OCI-LY7 (cell line): ENCODE measurements at regions not wholly inside any gene's neighbourhood (a gene's known extent, or its start where the extent isn't known, plus 50 kb on each side); places are given as distances from the start of the nearest gene placed in this dataset.

Source experiments
- EZH2phosphoT487 ChIP-seq: fragments of 200-600 bp; sonication (generic); IDR thresholded peaks from 2 replicates; pipeline ENCODE4 v1.6.1; 2018; ENCODE audit warnings: low read depth, borderline replicate concordance, mild to moderate bottlenecking, mixed run types, antibody characterized with exemption, low read length, moderate library complexity, mixed read lengths
- TF ChIP-seq, protein P1 (sequence below): fragments of 200-600 bp; sonication (generic); conservative IDR thresholded peaks from 2 replicates; pipeline ENCODE4 v1.5.1; 2014; ENCODE audit warnings: mild to moderate bottlenecking, antibody characterized with exemption, low read length, moderate library complexity, mixed read lengths

DNA sequence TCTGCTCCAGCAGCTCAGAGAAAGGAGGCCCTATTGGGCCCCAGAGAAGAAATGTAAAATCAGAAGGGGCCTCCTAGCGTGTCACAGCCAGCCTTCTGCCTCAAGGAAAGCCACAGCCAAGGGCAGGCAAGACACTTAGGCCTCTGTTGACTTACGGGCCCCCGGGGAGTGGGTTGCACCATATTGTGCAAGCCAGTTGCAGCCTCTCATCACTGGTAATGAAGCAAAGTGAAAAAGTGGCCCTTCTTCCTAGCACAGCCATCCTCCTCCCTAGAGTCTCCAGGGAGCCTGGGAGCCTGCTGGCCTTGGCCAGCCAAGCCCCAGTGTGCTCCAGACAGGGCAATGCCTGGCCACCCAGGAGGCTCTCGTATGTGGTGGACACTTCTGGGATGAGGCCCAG, 56.2 kb upstream of the GDF10 start:
- TF ChIP-seq, protein P1, sequence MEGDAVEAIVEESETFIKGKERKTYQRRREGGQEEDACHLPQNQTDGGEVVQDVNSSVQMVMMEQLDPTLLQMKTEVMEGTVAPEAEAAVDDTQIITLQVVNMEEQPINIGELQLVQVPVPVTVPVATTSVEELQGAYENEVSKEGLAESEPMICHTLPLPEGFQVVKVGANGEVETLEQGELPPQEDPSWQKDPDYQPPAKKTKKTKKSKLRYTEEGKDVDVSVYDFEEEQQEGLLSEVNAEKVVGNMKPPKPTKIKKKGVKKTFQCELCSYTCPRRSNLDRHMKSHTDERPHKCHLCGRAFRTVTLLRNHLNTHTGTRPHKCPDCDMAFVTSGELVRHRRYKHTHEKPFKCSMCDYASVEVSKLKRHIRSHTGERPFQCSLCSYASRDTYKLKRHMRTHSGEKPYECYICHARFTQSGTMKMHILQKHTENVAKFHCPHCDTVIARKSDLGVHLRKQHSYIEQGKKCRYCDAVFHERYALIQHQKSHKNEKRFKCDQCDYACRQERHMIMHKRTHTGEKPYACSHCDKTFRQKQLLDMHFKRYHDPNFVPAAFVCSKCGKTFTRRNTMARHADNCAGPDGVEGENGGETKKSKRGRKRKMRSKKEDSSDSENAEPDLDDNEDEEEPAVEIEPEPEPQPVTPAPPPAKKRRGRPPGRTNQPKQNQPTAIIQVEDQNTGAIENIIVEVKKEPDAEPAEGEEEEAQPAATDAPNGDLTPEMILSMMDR = no peak
- no peak for TF ChIP-seq EZH2phosphoT487
